ENCODE measurements at regions not wholly inside any gene's neighbourhood (a gene's known extent, or its start where the extent isn't known, plus 50 kb on each side); places are given as distances from the start of the nearest gene placed in this dataset.

DNA sequence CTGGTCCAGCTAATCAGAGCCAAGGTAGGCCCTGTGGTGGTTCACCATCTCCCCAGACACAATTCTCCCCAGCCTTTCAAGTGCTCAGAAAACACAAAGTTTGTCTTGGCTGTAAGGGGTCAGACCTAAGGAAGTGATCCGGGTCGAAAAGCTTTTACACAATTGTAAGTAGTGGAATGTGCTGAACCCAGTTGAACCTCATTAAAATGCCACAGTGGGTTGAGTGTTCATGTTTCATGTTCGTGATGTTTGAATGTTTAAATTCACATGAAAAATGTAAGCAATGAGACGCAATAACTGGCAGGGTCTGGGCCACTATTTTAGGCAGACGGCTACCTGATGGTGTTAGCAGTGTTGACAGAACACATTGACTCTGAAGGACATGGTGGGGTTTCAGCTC lies 60.9 kb upstream of the JDP2 start:
- DNase-seq (ENCODE audit: low read depth, low spot score) = no peak
- in situ Hi-C loops (cut with HindIII; ENCODE audit: low pct_unique_long_range_greater_than_20kb, low sequenced_read_pairs) = no loop called here

DNA sequence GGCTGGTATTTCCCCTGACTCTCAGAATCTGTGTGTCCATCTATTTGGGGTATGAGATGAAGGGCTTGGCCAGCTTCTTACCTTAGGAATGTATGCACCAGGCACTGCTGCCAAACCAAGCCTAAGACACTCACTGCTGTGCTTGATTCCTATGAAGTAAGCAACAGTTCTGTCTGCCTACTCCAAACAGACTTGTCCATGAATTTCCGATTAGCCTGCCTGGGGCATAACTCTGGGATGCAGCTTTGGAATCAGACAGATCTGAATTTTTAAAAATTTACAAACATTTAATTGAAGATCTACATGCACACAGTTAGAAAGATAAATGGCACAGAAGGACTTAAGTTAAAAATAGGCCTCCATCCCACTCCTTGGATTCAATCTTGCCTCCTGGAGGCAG lies 59.5 kb upstream of the JDP2 start:
- in situ Hi-C loops (cut with HindIII; ENCODE audit: low pct_unique_long_range_greater_than_20kb, low sequenced_read_pairs) = no loop called here
- no peak for DNase-seq (ENCODE audit: low read depth, low spot score)

DNA sequence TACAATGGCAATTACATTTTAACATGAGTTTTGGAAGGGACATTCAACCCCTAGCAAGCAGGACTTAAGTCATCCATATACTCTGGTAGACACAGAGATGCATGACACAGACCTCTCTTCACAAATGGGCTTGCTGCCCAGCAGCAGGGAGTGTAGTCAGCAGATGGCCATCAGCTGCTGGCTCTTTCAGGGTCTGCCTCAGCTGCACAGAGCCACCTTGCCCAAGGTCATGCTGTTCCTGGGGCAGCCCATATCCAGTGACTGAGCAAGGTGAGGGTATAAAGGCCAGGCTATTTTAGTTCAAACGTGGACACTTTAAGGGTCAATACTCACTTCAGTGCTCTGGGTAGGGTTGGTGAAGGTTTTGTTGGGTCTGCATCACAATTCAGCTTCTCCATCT lies 58.3 kb upstream of the JDP2 start:
- DNase-seq (ENCODE audit: low read depth, low spot score) = no peak
- in situ Hi-C loops (cut with HindIII; ENCODE audit: low pct_unique_long_range_greater_than_20kb, low sequenced_read_pairs) = no loop called here

DNA sequence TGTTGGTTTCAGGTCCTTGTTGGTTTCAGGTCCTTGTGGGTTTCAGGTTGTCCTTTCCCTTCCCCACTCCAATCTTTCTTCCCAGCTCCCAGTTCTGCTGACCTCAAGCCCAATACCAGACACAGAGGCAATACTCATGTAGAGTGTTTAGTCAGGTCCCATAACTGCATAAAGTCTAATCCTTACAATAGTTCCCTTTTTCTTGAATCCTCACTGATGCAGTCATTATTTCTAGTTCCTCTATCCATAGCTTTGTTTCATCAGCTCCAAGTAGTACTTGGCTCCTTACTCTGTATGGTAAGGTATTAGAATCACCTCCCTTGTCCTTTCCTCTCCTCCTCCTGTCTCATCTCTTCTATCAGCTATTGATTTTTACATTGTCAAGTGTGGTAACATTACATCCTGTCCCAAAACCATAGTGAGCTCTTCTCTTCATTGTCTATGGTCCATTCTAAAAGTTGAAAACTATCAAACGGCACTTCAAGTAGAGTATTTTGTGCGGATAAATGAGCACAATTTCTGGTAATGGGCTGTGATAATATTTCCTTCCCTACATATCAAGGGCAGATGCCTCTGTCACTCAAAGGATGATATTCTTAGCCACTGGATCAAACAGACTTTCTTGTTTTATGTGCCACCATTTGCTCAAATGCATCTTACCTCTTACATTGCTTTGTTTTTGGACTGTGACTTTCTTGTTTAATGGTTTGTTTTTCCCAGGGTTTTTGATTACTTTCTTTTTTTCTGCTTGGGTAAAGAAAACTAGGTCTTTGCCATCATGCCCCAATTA lies 57.2 kb upstream of the JDP2 start:
- in situ Hi-C loops (cut with HindIII; ENCODE audit: low pct_unique_long_range_greater_than_20kb, low sequenced_read_pairs) = no loop called here
- DNase-seq (ENCODE audit: low read depth, low spot score) = no peak

DNA sequence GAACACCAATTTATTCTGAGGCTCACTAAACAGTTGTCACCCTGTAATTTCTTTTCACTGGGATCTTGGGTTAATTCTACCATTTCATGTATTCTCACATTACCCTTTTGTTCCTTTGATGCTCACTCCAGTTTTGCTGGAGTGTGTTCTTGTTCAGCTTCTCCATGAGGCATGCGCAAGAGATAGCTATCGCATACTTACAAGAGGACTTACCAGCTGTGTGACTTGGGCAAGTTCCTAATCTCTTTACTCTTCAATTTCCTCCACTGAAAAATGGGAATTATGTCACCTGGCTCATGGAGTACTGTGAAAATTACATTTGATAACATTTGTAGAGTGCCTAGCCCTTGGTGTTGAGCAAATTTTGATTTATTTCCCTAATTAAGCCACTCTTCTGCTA lies 56.5 kb upstream of the JDP2 start:
- in situ Hi-C loops (cut with HindIII; ENCODE audit: low pct_unique_long_range_greater_than_20kb, low sequenced_read_pairs) = no loop called here

DNA sequence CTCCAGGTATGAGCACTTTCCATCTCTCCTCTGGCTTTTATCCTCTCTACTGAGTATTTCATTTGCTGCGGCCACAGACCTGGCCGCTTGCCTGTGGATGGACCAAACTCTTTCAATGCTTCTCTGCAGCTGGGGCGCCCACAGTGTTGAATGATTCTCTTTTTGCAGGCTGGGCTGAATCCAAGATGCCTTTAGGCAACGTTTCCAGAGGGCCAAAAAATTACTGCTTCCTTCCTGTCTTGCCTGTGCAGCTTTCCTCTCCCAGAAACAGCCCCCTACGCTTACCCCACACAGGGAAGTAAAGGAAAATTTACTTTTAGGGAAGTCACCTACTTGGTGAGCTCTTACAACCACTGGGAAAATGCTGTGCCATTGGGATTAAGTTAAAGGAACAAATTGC lies 55.6 kb upstream of the JDP2 start:
- in situ Hi-C loops (cut with HindIII; ENCODE audit: low pct_unique_long_range_greater_than_20kb, low sequenced_read_pairs) = no loop called here

More for the DNA sequence above, 56.5 kb upstream of the JDP2 start:
- no peak for DNase-seq (ENCODE audit: low read depth, low spot score)

DNA sequence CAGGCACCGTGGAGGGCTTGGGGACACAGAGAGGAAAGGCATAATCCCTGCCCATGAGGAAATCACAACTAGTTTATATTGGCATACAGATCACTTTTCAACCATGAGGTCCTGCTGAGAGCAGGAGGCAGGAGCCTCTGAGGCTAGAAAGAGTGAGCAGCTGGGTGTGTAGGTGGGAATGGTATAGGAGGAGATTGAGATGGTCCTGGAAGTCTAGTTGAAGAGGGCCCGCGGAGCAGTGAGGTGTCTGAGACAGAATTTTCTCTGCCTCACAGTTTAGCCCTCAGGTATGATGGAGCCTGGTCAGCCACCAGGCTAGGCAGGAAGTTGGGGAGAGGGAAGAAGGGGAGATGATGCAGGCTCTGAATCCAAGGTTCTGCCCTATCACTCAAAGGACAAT lies 54.7 kb upstream of the JDP2 start:
- DNase-seq (ENCODE audit: low read depth, low spot score) = no peak
- in situ Hi-C loops (cut with HindIII; ENCODE audit: low pct_unique_long_range_greater_than_20kb, low sequenced_read_pairs) = no loop called here

More for the DNA sequence above, 55.6 kb upstream of the JDP2 start:
- DNase-seq (ENCODE audit: low read depth, low spot score) = peak; percentile 29

DNA sequence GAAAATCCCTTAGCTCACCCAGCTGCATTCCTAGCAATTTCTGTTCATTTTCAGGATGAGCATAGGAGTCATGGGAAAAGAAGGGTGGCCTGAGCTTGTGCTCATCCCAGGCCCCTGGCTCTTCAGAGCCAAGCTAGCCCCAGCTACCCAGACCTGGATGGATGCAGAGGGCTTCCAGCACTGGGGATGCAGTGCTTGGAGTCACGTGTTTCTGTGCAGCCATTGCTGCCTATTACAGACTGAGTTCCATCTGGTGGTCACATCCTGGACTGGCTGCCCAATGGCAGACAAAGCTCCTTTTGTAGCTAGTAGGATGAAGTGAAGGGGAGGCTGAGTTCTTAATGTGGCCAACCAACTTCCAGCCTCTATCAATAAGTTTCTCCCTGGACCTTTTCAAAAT lies 54.2 kb upstream of the JDP2 start:
- DNase-seq (ENCODE audit: low read depth, low spot score) = peak; percentile 20
- in situ Hi-C loops (cut with HindIII; ENCODE audit: low pct_unique_long_range_greater_than_20kb, low sequenced_read_pairs) = no loop called here

DNA sequence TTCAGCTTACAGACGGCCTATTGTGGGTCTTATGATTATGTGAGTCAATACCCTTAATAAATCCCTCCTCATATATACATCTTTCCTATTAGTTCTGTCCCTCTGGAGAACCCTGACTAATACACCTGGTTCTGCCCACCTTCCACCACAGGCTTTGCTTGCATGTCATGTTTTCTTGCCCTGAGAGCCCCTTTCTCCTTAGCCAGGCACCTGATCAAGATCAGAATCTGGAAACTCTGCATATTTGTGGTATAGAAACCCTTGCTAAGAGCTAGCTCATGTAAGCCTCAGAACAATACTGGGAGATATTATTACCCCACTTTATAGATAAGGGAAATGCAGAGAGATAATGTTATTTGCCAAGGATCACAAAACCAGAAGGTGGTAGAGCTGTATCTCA lies 52.9 kb upstream of the JDP2 start:
- no peak for DNase-seq (ENCODE audit: low read depth, low spot score)
- in situ Hi-C loops (cut with HindIII; ENCODE audit: low pct_unique_long_range_greater_than_20kb, low sequenced_read_pairs) = no loop called here

DNA sequence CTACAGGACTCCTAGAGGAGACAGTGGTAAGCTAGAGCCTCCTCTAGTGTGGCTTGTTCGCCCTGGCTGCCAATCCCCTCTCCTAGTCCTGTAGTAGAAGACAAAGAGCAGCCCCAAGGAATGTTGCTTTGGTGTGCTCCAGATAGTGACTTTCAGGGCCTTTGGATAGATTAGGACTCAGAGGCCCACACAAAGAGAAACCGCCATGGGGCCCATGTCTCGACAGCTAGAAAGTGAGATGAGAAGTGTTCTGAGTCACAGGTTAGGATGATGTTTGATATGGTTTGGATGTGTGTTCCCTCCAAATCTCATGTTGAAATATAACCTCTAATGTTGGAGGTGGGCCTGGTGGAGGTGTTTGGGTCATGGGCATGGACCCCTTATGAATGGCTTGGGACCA lies 51.8 kb upstream of the JDP2 start:
- no peak for DNase-seq (ENCODE audit: low read depth, low spot score)
- in situ Hi-C loops (cut with HindIII; ENCODE audit: low pct_unique_long_range_greater_than_20kb, low sequenced_read_pairs) = no loop called here
